Heart left ventricle (tissue), 16 donors: ENCODE measurements at regions not wholly inside any gene's neighbourhood (a gene's known extent, or its start where the extent isn't known, plus 50 kb on each side); places are given as distances from the start of the nearest gene placed in this dataset.
A peak's percentile ranks its signal among the peaks of the same experiment; 100 is the strongest.

ENCODE experiments used
- ATAC-seq, 4 donors: fragments of 200-7000 bp; cut with Tn5 transposase; one replicate each; pipeline ENCODE4 v1.9.1; 2020 to 2022; ENCODE audit warnings: moderate library complexity in 4 of 4, mild to moderate bottlenecking in 3 of 4, moderate number of reproducible peaks in 1 of 4
- DNase-seq, 5 donors: peaks; one replicate each; pipeline ENCODE4 v3.0.0-alpha.2; 2020
- H3K27ac ChIP-seq, 12 donors: fragments of 200-600 bp; sonication (generic) in 4 of 12; one replicate each; pipeline versions ENCODE4 v1.5.0 to v1.8.0; 2016 to 2022; ENCODE audit warnings: mild to moderate bottlenecking in 2 of 12
- H3K27me3 ChIP-seq, 9 donors: fragments of 200-600 bp; sonication (generic) in 2 of 9; one replicate each; pipeline versions ENCODE4 v1.5.1 to v1.8.0; 2016 to 2022; ENCODE audit warnings: mild to moderate bottlenecking in 3 of 9
- H3K36me3 ChIP-seq, 9 donors: fragments of 200-600 bp; sonication (generic) in 2 of 9; one replicate each; pipeline versions ENCODE4 v1.5.0 to v1.8.0; 2018 to 2022; ENCODE audit warnings: mild to moderate bottlenecking in 2 of 9
- H3K4me1 ChIP-seq, 12 donors: fragments of 200-600 bp; sonication (generic) in 4 of 12; one replicate each; pipeline versions ENCODE4 v1.5.0 to v1.8.0; 2016 to 2022; ENCODE audit warnings: mild to moderate bottlenecking in 3 of 12
- H3K4me3 ChIP-seq, 12 donors: fragments of 200-600 bp; sonication (generic) in 4 of 12; one replicate each; pipeline versions ENCODE4 v1.5.0 to v1.8.0; 2017 to 2022; ENCODE audit warnings: mild to moderate bottlenecking in 9 of 12, moderate library complexity in 4 of 12
- H3K9me3 ChIP-seq, 12 donors: fragments of 200-600 bp; sonication (generic) in 4 of 12; one replicate each; pipeline versions ENCODE4 v1.5.0 to v1.8.0; 2016 to 2022; ENCODE audit warnings: mild to moderate bottlenecking in 1 of 12
- POLR2A ChIP-seq, 2 donors: fragments of 450-650 bp; IDR thresholded peaks; one replicate each; pipeline ENCODE4 v1.6.1; 2017; ENCODE audit warnings: antibody characterized with exemption in 2 of 2, mild to moderate bottlenecking in 2 of 2, moderate library complexity in 2 of 2
- WGBS, 4 donors: extraction: QIAGEN DNeasy Blood & Tissue Kit in 2 of 4; methylation state at CpG; one replicate each; pipeline versions ENCODE4 v1.1.5 to v1.1.7; 2013 to 2018; 5-methylcytosine and 5-hydroxymethylcytosine counted together
- intact Hi-C, 10 donors: fragments of 100-400 bp; cut with DNase I; formaldehyde crosslinking; loops; one replicate each; pipeline versions ENCODE4 v1.11.1 to v1.14.2; 2022
- TF ChIP-seq, protein P1 (sequence below), 12 donors: fragments of 200-600 bp; sonication (generic) in 4 of 12; IDR thresholded peaks; one replicate each; pipeline versions ENCODE4 v1.5.0 to v1.8.0; 2018 to 2022; ENCODE audit warnings: antibody characterized with exemption in 12 of 12, mild to moderate bottlenecking in 5 of 12
- donor health status: ischemic (EF 13 %, LVEDD 7.1; RV severe dilation, severe dysfunction).
- donor health status: healthy with polysubstance abuse.
- donor health status: DM: no; HTN: yes; CAD: no.
- donor health status: DM: no; HTN: no; CAD: no.
- donor health status: ischemic (EF 25% LVEDD 6.9; RV normal size, moderate dysfunction).
- donor health status: ischemic (EF 25% LVEDD 5.7; RV mildly dilated, moderate dysfunction).
- donor health status: healthy.
- donor health status: DM: yes; HTN: yes; CAD: no.
- donor health status: ischemic (EF 35%, LVEDD 5.7; RV mildly dilated, moderate dysfunction).
- donor health status: nonischemic (EF 11% LVEDD 7.7; RV severe dilation, severe dysfunction).
- donor health status: DM: yes; HTN: yes; CAD: no.
- donor health status: PGD.
- donor health status: ischemic (EF 29% LVEDD 5.4; RV normal size, mild dysfunction).
- donor health status: nonischemic (EF 23%, LVEDD 6.1; RV moderate dilation, normal function).

DNA sequence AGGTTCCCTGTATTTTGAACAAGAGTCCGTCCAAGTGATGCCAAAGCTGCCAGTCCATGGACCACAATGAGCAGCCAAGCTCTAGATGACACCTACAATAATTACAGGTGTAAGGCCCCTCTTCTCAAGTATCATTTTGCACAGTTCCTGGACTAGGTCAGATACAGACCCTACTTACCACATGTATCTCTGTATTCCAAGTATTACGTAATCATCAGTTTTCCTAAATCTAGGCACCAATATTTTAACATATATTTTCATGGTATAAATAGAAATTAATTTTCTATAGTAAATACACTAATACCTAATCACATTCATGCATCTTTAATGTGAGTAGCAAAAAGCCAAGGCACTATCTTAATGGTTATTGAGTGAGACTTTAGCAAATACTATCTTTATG, 157.0 kb upstream of the PRSS1 start:
- Histone ChIP-seq H3K4me3 (no peak overlapping the region), H3K27me3 (peaks cover 0 to 16% (median 0%) of the 10 kb centered on the region in 9 donors), H3K27ac (no peak overlapping the region), H3K36me3 (no peaks in the 10 kb centered on the region), H3K4me1 (no peaks in the 10 kb centered on the region), H3K9me3 (no peaks in the 10 kb centered on the region)
- TF ChIP-seq, protein P1, sequence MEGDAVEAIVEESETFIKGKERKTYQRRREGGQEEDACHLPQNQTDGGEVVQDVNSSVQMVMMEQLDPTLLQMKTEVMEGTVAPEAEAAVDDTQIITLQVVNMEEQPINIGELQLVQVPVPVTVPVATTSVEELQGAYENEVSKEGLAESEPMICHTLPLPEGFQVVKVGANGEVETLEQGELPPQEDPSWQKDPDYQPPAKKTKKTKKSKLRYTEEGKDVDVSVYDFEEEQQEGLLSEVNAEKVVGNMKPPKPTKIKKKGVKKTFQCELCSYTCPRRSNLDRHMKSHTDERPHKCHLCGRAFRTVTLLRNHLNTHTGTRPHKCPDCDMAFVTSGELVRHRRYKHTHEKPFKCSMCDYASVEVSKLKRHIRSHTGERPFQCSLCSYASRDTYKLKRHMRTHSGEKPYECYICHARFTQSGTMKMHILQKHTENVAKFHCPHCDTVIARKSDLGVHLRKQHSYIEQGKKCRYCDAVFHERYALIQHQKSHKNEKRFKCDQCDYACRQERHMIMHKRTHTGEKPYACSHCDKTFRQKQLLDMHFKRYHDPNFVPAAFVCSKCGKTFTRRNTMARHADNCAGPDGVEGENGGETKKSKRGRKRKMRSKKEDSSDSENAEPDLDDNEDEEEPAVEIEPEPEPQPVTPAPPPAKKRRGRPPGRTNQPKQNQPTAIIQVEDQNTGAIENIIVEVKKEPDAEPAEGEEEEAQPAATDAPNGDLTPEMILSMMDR (IDR thresholded peaks at IDR 0.05): no peak
- no peak for TF ChIP-seq POLR2A (IDR thresholded peaks at IDR 0.05)
- no peak for ATAC-seq
- WGBS, 4 donors: 64 to 92% (median 85%) methylated on average over 2 of the region's 2 CpGs
- no peak for DNase-seq
- intact Hi-C loops: no loop called here

DNA sequence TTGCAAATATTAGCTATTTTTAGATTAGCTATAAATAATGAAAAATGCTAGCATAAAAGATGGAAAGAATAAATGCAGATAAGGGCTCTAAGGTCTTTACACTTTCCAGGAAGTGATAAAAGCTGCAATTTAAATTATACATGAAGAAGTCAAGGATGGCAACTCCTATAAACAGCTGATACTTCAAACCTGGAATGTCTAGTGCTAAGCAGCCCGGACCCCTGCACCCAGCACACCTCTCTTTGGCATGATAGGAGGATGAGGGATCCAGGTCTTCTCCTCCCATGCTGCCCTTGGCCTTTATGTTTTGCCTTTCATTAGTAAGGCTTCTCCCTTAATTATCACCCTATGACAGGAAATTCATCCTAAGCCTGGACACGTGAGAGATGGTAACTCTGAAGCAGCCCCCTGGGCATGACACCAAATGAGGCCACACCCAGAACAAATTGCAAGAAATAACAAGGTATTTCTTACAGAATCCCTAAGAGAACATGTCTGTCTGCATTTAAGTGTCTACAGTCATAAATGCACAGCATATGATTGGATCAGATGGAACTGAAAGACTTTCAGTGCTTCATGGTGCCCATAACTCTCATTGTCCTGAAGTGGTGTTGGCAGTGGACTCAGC, 158.3 kb upstream of the PRSS1 start:
- Histone ChIP-seq H3K9me3 (no peaks in the 10 kb centered on the region), H3K27ac (no peak overlapping the region), H3K4me3 (no peak overlapping the region), H3K4me1 (no peaks in the 10 kb centered on the region), H3K27me3 (peaks cover 0 to 12% (median 0%) of the 10 kb centered on the region in 9 donors), H3K36me3 (no peaks in the 10 kb centered on the region)
- no peak for TF ChIP-seq POLR2A (IDR thresholded peaks at IDR 0.05)
- TF ChIP-seq, protein P1 (IDR thresholded peaks at IDR 0.05): no peak
- intact Hi-C loops: no loop called here
- 55 to 73% (median 67%) methylated on average over 2 of the region's 2 CpGs for WGBS, 4 donors
- ATAC-seq (no peak), DNase-seq (no peak)

DNA sequence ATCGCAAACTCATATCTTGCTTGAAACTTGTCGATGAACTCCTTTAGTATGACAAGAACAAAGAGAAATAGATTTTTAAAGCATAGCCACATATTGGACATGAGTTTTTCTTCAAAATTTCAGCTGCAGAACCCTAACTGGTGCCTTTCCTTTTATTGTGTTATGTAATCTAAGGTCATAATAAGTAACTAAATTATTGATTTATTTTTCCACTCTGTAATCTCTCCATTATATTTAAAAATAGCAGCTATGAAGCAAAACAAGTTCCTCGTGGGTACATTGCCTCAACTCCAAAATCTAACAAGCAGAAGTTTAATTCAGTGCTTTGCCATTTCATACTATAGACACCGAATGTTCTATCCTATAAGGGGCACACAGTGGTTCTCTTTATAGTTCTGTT, 159.2 kb upstream of the PRSS1 start:
- DNase-seq: no peak
- Histone ChIP-seq H3K27ac (no peak overlapping the region), H3K4me1 (no peaks in the 10 kb centered on the region), H3K27me3 (peaks cover 0 to 11% (median 0%) of the 10 kb centered on the region in 9 donors), H3K4me3 (no peak overlapping the region), H3K9me3 (no peaks in the 10 kb centered on the region), H3K36me3 (no peaks in the 10 kb centered on the region)
- ATAC-seq: no peak
- intact Hi-C loops: no loop called here
- no peak for TF ChIP-seq POLR2A (IDR thresholded peaks at IDR 0.05)
- TF ChIP-seq, protein P1 (IDR thresholded peaks at IDR 0.05): no peak
- 74 to 76% (median 76%) methylated on average over 4 of the region's 4 CpGs for WGBS, 4 donors

DNA sequence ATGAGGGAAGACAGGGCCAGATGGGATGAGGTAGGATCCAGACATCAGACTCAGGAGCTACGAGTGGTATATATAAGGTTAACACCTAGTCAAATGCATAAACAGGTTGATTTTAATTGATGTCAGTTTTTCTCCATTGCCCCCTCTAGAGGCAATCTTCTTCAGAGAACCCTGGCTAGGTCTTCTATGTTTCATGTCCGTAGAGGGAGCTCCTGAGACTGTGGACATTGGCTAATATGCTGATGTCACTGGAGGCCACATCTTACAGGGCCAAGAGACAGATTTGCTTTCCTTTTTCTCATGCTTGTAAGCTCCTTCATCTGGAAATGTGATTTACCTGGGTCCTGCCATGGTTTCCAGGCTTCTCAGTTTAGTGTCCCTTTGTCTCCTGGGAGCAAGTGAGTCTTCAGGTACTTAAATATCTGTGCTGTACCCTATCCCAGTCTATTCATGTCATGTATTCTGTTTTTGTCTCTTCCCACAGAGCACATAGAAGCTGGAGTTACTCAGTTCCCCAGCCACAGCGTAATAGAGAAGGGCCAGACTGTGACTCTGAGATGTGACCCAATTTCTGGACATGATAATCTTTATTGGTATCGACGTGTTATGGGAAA, 161.6 kb upstream of the PRSS1 start:
- no peaks in the 10 kb centered on the region for H3K36me3 ChIP-seq
- no peaks in the 10 kb centered on the region for H3K27me3 ChIP-seq
- TF ChIP-seq POLR2A (IDR thresholded peaks at IDR 0.05): no peak
- TF ChIP-seq, protein P1 (IDR thresholded peaks at IDR 0.05): peak in 8 of 12 donors; percentile 11 to 46 (median 38)
- H3K27ac ChIP-seq: no peak overlapping the region
- H3K4me3 ChIP-seq: no peak overlapping the region
- H3K9me3 ChIP-seq: no peaks in the 10 kb centered on the region
- no peaks in the 10 kb centered on the region for H3K4me1 ChIP-seq
- intact Hi-C loops: no loop called here
- ATAC-seq (peak in 2 of 4 donors; percentile 48 to 59), DNase-seq (no peak)
- 48 to 50% (median 49%) methylated on average over 5 of the region's 5 CpGs for WGBS, 4 donors
